Endothelial cell of umbilical vein (primary cell): ENCODE measurements at regions not wholly inside any gene's neighbourhood (a gene's known extent, or its start where the extent isn't known, plus 50 kb on each side); places are given as distances from the start of the nearest gene placed in this dataset.

ENCODE experiments used
- BruUV-seq: library from RNA; stranded (reverse); fragments of 400-500 nt; replicated peaks from 2 replicates; lab custom pipeline; 2021; lab: Mats Ljungman, UMichigan
- CTCF ChIA-PET: fragments of 300-600, 350-600 bp; sonication (Branson Sonifier 250); formaldehyde crosslinking; loops from one replicate; lab custom pipeline; 2021; ENCODE audit warnings: antibody characterized with exemption, inconsistent platforms; lab: Charles Lee
- POLR2A ChIA-PET: fragments of 300-600, 350-600 bp; sonication (Branson Sonifier 250); formaldehyde crosslinking; loops from one replicate; lab custom pipeline; 2021; ENCODE audit warnings: antibody characterized with exemption, inconsistent platforms; lab: Charles Lee
- DNase-seq: peaks from one replicate; pipeline ENCODE4 v3.0.0-alpha.2; 2011; ENCODE audit warnings: low read depth, low spot score
- FAIRE-seq: peaks from 2 replicates; lab custom pipeline; 2011; peaks lifted over from hg19 to GRCh38; lab: Jason Lieb, UNC
- H2AFZ ChIP-seq: 2 replicates; pipeline ENCODE4 v1.6.0; 2012; ENCODE audit warnings: low read depth, low read length, control low read depth, inconsistent platforms
- H3K27ac ChIP-seq: 2 replicates; pipeline ENCODE4 v1.5.1; 2011; ENCODE audit warnings: low read depth, mild to moderate bottlenecking, control low read depth, low read length, moderate library complexity; ENCODE audit not compliant: insufficient read depth
- H3K27me3 ChIP-seq, 2 experiments: 2 replicates each; pipeline versions ENCODE4 v1.6.0 to v1.6.1; 2011; ENCODE audit warnings: low read length in 2 of 2, mixed read lengths in 1 of 2; ENCODE audit not compliant: control insufficient read depth in 2 of 2, insufficient read depth in 2 of 2
- H3K36me3 ChIP-seq, 2 experiments: 2 replicates in 1 of 2; 3 replicates in 1 of 2; pipeline ENCODE4 v1.5.1; 2011; ENCODE audit warnings: low read length in 2 of 2, mild to moderate bottlenecking in 1 of 2, moderate library complexity in 1 of 2; ENCODE audit not compliant: control insufficient read depth in 2 of 2, insufficient read depth in 2 of 2; ENCODE audit errors: extremely low read depth in 1 of 2
- H3K4me1 ChIP-seq: 3 replicates; pipeline ENCODE4 v1.5.1; 2011; ENCODE audit warnings: mild to moderate bottlenecking, low read length; ENCODE audit not compliant: control insufficient read depth, insufficient read depth; ENCODE audit errors: extremely low read depth
- H3K4me2 ChIP-seq: 2 replicates; pipeline ENCODE4 v1.6.1; 2011; ENCODE audit warnings: low read length, control low read depth, mixed read lengths; ENCODE audit not compliant: insufficient read depth
- H3K4me3 ChIP-seq, 3 experiments: fragments of 200-600 bp in 1 of 3; sonication (generic), shearing (Covaris generic) in 1 of 3; replicated peaks in 1 of 3; 2 replicates each; pipeline ENCODE4 v1.5.1; 2011 to 2016; ENCODE audit warnings: control low read depth in 3 of 3, low read length in 3 of 3, mild to moderate bottlenecking in 2 of 3, inconsistent platforms in 1 of 3, low read depth in 1 of 3, moderate library complexity in 1 of 3; ENCODE audit not compliant: insufficient read depth in 1 of 3
- H3K79me2 ChIP-seq: 2 replicates; pipeline ENCODE4 v1.6.0; 2012; ENCODE audit warnings: low read length, inconsistent platforms; ENCODE audit not compliant: control insufficient read depth, insufficient read depth
- H3K9ac ChIP-seq: replicated peaks from 2 replicates; pipeline ENCODE3; 2011; ENCODE audit warnings: low read length, control low read depth; ENCODE audit not compliant: insufficient read depth; ENCODE audit errors: extremely low read depth
- H3K9me1 ChIP-seq: replicated peaks from 3 replicates; pipeline ENCODE4 v1.6.0; 2011; ENCODE audit warnings: mild to moderate bottlenecking, low read length; ENCODE audit not compliant: control insufficient read depth, insufficient read depth; ENCODE audit errors: extremely low read depth
- H3K9me3 ChIP-seq: replicated peaks from 2 replicates; pipeline ENCODE4 v1.5.1; 2012; ENCODE audit warnings: low read length, inconsistent platforms; ENCODE audit not compliant: control insufficient read depth, insufficient read depth
- H4K20me1 ChIP-seq: replicated peaks from 2 replicates; pipeline ENCODE3; 2011; ENCODE audit warnings: mild to moderate bottlenecking, low read length; ENCODE audit not compliant: control insufficient read depth, insufficient read depth; ENCODE audit errors: extremely low read depth
- CTCF ChIP-seq, 2 donors: IDR thresholded peaks; 1 replicate in 1 of 2; 2 replicates in 1 of 2; pipeline ENCODE4 v1.5.1; 2011; ENCODE audit warnings: low read length in 2 of 2, mild to moderate bottlenecking in 2 of 2, moderate library complexity in 2 of 2, control low read depth in 1 of 2, inconsistent platforms in 1 of 2, low read depth in 1 of 2; ENCODE audit not compliant: insufficient read depth in 1 of 2; ENCODE audit errors: extremely low read depth in 1 of 2
- EZH2 ChIP-seq: IDR thresholded peaks from 2 replicates; pipeline ENCODE4 v1.6.1; 2012; ENCODE audit warnings: borderline replicate concordance, low read depth, mild to moderate bottlenecking, moderate library complexity, low read length, inconsistent platforms; ENCODE audit not compliant: severe bottlenecking
- FOS ChIP-seq: IDR thresholded peaks from 2 replicates; pipeline ENCODE4 v1.6.1; 2011; ENCODE audit warnings: mild to moderate bottlenecking, low read length, moderate library complexity, borderline replicate concordance; ENCODE audit not compliant: insufficient read depth
- GATA2 ChIP-seq: IDR thresholded peaks from 2 replicates; pipeline ENCODE4 v1.7.0; 2011; ENCODE audit warnings: low read depth, mild to moderate bottlenecking, moderate library complexity, mixed read lengths, low read length; ENCODE audit not compliant: insufficient read length, insufficient read depth
- JUN ChIP-seq: IDR thresholded peaks from 2 replicates; pipeline ENCODE4 v1.6.1; 2011; ENCODE audit warnings: borderline replicate concordance, low read depth; ENCODE audit not compliant: insufficient read length, insufficient read depth
- MAX ChIP-seq: IDR thresholded peaks from 2 replicates; pipeline ENCODE4 v1.6.1; 2011; ENCODE audit not compliant: insufficient read depth, insufficient read length
- MYC ChIP-seq: IDR thresholded peaks from one replicate; pipeline ENCODE4 v1.6.1; 2011; ENCODE audit warnings: mild to moderate bottlenecking, low read depth, low read length
- POLR2A ChIP-seq: IDR thresholded peaks from 2 replicates; pipeline ENCODE4 v1.6.1; 2012; ENCODE audit warnings: low read depth, mild to moderate bottlenecking, control low read depth, low read length
- POLR2AphosphoS5 ChIP-seq: IDR thresholded peaks from 2 replicates; pipeline ENCODE4 v1.6.1; 2012; ENCODE audit warnings: low read depth, mild to moderate bottlenecking, control low read depth, low read length, moderate library complexity; ENCODE audit not compliant: insufficient read depth
- dilution Hi-C: fragments of 300-500 bp; cut with MboI; formaldehyde crosslinking; loops from one replicate; pipeline ENCODE4 v1.15.0; 2019; ENCODE audit warnings: low sequenced_read_pairs; ENCODE audit not compliant: extremely low pct_ligation_motif_present
- intact Hi-C: fragments of 100-400 bp; cut with micrococcal nuclease; formaldehyde crosslinking; loops from one replicate; pipeline ENCODE4 v1.10.0; 2022

- FAIRE-seq (no peak), DNase-seq (no peak)
- H3K4me2 ChIP-seq: no peak overlapping the region
- H3K9ac ChIP-seq: no peak overlapping the region
- no peaks in the 10 kb centered on the region for H4K20me1 ChIP-seq
- H3K9me3 ChIP-seq: no peaks in the 10 kb centered on the region
- no peaks in the 10 kb centered on the region for H3K4me1 ChIP-seq
- POLR2A ChIA-PET: no interaction called here
- no peak overlapping the region for H2AFZ ChIP-seq
- no peaks in the 10 kb centered on the region for H3K36me3 ChIP-seq
- H3K9me1 ChIP-seq: no peaks in the 10 kb centered on the region
- intact Hi-C loops: no loop called here
- H3K79me2 ChIP-seq: no peaks in the 10 kb centered on the region
- dilution Hi-C loops: no loop called here
- no peak overlapping the region for H3K4me3 ChIP-seq
- no peak overlapping the region for H3K27ac ChIP-seq
- CTCF ChIA-PET: interaction anchor here (1.4 to 1.7 kb wide), 2 partner anchors 13 kb away, joined by 7 to 8 read pairs; no protein-coding TSS in a partner anchor
- no peak for TF ChIP-seq JUN
- no peak for TF ChIP-seq CTCF (IDR thresholded peaks at IDR 0.05; ENCODE audit: extremely low read depth in 1 of 2, insufficient read depth in 1 of 2, low read depth in 1 of 2, low read length in 2 of 2)
- no peak for TF ChIP-seq MYC
- no peak for TF ChIP-seq GATA2
- TF ChIP-seq POLR2AphosphoS5: no peak
- no peak for TF ChIP-seq MAX
- TF ChIP-seq FOS: no peak
- no peak for TF ChIP-seq POLR2A
- TF ChIP-seq EZH2: no peak
- H3K27me3 ChIP-seq: no peaks in the 10 kb centered on the region
- no TSS peak for BruUV-seq
Observed at GRCh38 chr16:48041981-48042421, 113.8 kb downstream of the ABCC12 start.
